HFF-Myc (cell line): ENCODE measurements at regions not wholly inside any gene's neighbourhood (a gene's known extent, or its start where the extent isn't known, plus 50 kb on each side); places are given as distances from the start of the nearest gene placed in this dataset.

Source experiments
- DNase-seq: peaks from one replicate; pipeline ENCODE4 v3.0.0-alpha.2; 2011; ENCODE audit warnings: low read depth; ENCODE audit errors: extremely low read depth
- H3K4me3 ChIP-seq: replicated peaks from 2 replicates; pipeline ENCODE4 v1.5.1; 2011; ENCODE audit warnings: low read depth, mild to moderate bottlenecking, control low read depth, low read length
- TF ChIP-seq, protein P1 (sequence below): IDR thresholded peaks from 2 replicates; pipeline ENCODE4 v1.5.1; 2012; ENCODE audit warnings: mild to moderate bottlenecking, low read depth, low read length, control low read depth; ENCODE audit errors: missing control alignments

DNA sequence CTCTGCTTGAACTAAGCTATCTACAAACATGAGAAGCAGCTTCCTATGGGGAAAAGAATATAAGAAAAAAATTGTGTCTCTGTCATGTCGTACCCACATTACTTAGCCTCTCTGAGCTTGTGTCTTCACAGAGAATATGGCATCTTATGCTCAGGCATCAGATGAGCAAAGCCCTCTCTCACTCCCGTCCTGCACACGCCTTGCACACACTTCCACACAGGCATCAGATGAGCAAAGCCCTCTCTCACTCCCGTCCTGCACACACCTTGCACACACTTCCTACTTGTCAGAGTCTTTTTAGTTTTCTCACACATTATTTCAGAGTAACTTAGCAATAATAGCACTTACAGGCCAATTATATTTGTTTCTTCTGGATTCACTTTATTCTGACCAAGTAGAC, 79.0 kb upstream of the DUSP22 start:
- TF ChIP-seq, protein P1, sequence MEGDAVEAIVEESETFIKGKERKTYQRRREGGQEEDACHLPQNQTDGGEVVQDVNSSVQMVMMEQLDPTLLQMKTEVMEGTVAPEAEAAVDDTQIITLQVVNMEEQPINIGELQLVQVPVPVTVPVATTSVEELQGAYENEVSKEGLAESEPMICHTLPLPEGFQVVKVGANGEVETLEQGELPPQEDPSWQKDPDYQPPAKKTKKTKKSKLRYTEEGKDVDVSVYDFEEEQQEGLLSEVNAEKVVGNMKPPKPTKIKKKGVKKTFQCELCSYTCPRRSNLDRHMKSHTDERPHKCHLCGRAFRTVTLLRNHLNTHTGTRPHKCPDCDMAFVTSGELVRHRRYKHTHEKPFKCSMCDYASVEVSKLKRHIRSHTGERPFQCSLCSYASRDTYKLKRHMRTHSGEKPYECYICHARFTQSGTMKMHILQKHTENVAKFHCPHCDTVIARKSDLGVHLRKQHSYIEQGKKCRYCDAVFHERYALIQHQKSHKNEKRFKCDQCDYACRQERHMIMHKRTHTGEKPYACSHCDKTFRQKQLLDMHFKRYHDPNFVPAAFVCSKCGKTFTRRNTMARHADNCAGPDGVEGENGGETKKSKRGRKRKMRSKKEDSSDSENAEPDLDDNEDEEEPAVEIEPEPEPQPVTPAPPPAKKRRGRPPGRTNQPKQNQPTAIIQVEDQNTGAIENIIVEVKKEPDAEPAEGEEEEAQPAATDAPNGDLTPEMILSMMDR, result no peak
- no peak for DNase-seq
- H3K4me3 ChIP-seq, result no peak overlapping the region

DNA sequence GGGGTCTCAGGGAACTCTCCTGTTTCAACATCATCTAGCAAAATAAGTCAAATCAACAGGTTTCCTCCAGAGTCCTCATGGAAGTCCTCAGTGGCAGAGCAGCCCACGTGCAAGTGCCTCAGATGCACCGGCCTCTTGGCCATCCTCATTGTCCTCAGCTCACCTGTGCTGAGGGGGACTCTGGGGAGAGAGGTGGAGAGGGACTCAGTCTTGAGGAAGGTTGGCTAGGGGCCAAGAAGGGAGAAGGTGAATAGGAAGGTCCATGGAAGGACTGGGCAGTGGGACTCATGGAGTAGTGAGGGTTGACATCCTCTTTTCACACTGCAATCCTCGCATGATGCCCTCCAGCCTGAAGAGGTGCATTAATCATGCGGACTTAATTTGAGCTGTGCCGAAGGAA, 77.9 kb upstream of the DUSP22 start:
- TF ChIP-seq, protein P1, result no peak
- DNase-seq, result no peak
- H3K4me3 ChIP-seq, result no peak overlapping the region

DNA sequence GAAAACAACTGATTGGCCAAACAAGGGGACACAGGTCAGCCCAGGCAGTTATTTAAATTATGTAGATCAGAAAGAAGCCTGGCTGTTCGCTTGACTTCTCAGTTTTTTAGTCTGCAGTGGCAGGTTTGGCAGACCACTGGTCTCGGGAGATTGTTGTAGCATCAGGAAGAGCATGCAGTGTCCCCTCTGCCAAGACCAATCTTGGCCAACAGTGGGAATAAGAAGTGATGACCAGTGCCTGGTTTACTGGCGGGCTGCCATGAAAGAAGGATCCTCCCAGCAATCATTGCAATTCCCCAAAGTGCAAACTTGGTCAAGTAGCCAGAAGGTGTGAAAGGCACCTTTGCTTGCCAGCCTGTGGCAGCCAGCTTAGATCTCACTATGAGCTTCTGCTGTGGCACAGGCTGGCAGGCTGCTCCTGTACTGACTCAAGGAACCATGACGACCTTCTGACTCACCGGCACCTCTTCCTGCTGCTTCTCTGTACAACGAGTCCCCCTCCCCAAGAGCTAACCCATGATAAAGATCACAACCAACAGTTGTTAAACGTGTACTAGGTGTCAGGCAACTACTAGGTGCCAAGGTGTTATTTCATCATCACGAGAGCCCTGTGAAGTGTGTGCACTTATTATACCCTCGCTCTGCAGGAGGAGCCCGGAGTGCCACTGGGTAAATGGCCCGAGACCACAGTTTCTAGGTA, 76.8 kb upstream of the DUSP22 start:
- no peak overlapping the region for H3K4me3 ChIP-seq
- TF ChIP-seq, protein P1, result no peak
- no peak for DNase-seq

DNA sequence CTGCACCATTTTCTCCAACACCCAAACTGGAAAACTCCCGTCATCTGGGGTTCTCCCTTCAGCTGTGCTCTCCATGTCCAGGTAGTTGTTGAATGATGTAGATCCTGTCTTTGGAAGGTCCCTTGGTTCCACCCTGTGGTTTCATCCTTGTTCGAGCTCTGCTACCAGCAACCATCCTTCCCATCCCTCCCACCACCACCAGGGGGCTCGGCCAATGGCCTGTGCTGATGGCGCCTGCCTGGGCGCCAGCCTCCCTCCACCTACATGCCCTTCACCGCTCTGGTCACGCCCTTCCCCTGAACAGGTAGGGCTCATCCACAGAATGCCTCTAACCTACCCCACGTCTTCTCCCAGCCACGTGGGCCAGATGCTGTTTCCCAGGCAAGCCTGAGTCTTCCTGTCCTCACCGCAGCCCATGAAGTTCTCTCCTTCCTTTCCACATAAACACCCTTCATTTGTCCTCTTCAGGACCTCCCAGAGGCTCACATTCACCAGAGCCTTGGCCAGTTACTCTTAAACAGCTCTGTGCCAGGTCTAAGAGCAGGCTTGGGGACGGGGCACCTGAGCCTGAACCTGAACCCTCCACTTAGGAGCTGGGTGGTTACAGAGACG, 75.1 kb upstream of the DUSP22 start:
- DNase-seq, result no peak
- TF ChIP-seq, protein P1, result peak; percentile 70
- no peak overlapping the region for H3K4me3 ChIP-seq

DNA sequence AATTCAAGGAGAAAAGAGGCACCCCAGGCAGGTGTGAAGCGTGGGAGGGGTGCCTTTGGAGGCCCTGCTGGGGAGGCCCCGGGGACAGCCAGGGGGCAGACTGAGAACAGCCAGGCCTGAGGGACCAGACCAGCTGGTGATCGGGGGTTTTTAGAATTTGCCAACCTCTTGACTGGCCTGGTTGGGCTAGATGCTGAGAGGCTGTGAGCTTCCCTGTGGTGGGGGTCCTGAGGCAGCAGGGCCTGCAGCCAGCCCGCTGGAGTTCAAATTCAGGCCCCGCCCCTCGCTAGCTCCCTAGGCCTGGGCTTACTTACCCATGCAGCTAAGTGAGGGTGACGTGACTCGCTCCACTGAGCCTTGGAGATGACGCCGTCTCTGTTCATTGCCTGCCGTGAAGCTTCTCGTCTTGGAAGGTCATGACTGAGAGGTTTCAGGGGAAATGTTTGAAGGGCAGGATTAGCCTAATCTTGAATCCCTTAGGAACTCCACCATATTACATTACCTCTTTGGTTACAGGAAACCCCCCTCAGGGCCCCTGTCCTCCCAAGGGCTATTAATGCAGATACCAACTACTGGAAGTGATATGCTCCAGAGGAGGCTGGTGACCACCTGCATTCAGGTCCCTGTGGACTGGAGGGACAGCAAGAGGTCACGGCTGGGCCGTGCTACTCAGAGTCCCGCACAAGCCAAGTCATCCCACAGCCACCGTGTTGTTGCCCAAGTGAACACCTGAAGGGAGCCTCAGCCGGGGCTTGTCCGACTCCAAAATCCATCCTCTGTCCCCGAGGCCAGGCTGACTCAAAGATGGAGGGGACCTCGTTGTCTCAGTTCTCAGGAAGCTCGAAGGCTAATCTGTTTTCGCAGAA, 73.9 kb upstream of the DUSP22 start:
- no peak for DNase-seq
- no peak overlapping the region for H3K4me3 ChIP-seq
- TF ChIP-seq, protein P1, result no peak

DNA sequence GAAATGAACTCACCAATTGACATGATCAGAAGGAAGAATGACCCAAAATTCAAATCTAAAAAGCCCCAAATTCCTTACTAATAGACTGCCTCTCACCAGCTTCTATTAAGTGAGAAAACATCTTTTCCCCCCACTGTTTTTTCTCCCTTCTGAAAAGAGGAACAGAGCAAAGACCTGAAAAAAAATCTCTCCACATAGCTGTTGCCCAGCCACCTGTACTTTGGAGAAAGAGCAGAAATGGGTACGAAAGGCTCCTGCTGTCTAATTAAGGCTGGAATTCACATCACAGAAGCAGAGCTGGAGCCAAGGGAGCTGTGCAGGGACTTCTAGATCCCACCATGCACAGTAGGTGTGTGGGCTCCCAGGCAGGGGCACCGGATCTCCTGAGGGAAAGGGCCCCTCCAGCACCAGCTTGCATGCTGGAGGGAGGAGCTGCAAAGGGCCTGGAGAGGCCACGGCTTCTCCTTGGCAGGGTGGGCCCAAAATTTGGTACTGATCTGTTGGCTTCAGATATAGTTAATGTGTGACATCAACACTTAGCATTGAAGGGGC, 73.2 kb upstream of the DUSP22 start:
- TF ChIP-seq, protein P1, result no peak
- H3K4me3 ChIP-seq, result no peak overlapping the region

More for the DNA sequence above, 73.2 kb upstream of the DUSP22 start:
- no peak for DNase-seq
